ENCODE measurements at regions not wholly inside any gene's neighbourhood (a gene's known extent, or its start where the extent isn't known, plus 50 kb on each side); places are given as distances from the start of the nearest gene placed in this dataset.

DNA sequence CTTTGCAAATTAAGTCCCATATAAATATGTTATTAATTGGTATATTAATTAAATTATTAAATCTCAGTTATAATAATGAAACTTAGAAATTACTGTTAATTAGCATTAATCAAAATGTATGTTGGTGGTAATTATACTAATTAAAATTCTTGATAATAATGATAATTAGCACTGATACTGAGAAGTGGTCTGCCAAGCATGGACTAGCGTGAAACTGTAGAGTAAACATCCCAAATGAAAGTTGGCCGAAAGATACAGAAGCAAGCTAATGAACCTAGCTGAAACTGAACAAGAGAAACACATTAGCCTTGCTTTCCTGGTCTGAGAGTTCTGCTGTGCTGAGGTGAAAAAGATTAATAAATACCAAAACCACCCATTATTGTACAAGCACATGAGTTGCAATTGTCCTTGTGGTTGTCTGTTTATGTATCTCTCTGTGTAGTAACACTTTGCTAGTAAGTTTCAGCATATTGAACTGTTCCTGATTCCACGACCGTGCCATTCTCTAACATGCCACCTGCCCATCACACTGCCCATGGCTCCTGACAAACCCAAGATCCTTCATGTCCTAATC, 341.8 kb downstream of the PLPP3 start:
- TF ChIP-seq POLR2A (IDR thresholded peaks at IDR 0.05; ENCODE audit: low read length) (no peak), EP300 (IDR thresholded peaks at IDR 0.05) (no peak), CHD4 (IDR thresholded peaks at IDR 0.05; ENCODE audit: borderline replicate concordance) (no peak)
- TF ChIP-seq, protein P1, sequence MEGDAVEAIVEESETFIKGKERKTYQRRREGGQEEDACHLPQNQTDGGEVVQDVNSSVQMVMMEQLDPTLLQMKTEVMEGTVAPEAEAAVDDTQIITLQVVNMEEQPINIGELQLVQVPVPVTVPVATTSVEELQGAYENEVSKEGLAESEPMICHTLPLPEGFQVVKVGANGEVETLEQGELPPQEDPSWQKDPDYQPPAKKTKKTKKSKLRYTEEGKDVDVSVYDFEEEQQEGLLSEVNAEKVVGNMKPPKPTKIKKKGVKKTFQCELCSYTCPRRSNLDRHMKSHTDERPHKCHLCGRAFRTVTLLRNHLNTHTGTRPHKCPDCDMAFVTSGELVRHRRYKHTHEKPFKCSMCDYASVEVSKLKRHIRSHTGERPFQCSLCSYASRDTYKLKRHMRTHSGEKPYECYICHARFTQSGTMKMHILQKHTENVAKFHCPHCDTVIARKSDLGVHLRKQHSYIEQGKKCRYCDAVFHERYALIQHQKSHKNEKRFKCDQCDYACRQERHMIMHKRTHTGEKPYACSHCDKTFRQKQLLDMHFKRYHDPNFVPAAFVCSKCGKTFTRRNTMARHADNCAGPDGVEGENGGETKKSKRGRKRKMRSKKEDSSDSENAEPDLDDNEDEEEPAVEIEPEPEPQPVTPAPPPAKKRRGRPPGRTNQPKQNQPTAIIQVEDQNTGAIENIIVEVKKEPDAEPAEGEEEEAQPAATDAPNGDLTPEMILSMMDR (IDR thresholded peaks at IDR 0.05): no peak
- TF ChIP-seq, protein P2, sequence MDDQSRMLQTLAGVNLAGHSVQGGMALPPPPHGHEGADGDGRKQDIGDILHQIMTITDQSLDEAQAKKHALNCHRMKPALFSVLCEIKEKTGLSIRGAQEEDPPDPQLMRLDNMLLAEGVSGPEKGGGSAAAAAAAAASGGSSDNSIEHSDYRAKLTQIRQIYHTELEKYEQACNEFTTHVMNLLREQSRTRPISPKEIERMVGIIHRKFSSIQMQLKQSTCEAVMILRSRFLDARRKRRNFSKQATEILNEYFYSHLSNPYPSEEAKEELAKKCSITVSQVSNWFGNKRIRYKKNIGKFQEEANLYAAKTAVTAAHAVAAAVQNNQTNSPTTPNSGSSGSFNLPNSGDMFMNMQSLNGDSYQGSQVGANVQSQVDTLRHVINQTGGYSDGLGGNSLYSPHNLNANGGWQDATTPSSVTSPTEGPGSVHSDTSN (IDR thresholded peaks at IDR 0.05): no peak
